ENCODE measurements at regions not wholly inside any gene's neighbourhood (a gene's known extent, or its start where the extent isn't known, plus 50 kb on each side); places are given as distances from the start of the nearest gene placed in this dataset.

DNA sequence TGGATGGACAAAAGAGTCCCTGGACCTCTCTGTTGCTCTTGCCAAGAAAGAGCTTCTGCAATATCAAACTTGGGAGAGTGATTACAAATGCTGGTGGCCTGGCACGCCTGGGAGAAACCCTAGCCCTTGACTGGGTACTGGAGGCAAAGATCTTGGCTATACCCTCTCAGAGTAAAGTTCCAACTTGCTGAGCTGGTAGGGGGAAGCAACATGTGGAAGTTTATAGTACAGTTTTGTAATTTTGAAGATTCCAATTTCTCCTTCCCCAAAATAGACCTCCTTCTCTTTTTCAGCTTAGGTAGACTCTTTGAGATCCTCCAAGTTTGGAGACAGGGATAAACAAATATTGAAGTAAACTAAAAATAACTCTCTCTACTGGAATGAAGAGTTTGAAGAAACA is 645.3 kb downstream of the NR4A2 start:
- no peak for TF ChIP-seq KDM1A (IDR thresholded peaks at IDR 0.05; ENCODE audit: borderline replicate concordance, low read length)
- no peak for TF ChIP-seq POLR2AphosphoS5 (IDR thresholded peaks at IDR 0.05; ENCODE audit: low read depth, low read length)

Measured in H1 (cell line).